ENCODE measurements at regions not wholly inside any gene's neighbourhood (a gene's known extent, or its start where the extent isn't known, plus 50 kb on each side); places are given as distances from the start of the nearest gene placed in this dataset.

DNA sequence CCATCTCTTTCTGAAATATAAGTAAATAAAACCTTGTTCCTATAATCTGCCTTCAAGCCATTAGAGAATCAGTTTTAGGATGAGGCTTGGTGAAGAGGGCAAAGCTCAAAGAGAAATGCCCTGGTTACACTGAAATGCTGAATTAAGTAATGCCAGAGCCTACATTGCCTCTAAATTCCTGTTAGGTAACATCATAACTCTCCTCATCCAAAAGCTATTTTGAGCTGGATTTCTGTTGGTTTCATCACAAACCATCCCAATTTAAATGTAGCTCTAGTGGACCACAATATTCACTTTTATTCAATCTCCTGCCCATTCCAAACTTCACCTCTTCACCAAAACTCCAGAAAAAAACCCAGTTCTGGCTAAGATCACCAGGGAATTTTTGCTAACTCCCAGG is 1319.7 kb upstream of the TENM3 start:
- TF ChIP-seq, protein P1, sequence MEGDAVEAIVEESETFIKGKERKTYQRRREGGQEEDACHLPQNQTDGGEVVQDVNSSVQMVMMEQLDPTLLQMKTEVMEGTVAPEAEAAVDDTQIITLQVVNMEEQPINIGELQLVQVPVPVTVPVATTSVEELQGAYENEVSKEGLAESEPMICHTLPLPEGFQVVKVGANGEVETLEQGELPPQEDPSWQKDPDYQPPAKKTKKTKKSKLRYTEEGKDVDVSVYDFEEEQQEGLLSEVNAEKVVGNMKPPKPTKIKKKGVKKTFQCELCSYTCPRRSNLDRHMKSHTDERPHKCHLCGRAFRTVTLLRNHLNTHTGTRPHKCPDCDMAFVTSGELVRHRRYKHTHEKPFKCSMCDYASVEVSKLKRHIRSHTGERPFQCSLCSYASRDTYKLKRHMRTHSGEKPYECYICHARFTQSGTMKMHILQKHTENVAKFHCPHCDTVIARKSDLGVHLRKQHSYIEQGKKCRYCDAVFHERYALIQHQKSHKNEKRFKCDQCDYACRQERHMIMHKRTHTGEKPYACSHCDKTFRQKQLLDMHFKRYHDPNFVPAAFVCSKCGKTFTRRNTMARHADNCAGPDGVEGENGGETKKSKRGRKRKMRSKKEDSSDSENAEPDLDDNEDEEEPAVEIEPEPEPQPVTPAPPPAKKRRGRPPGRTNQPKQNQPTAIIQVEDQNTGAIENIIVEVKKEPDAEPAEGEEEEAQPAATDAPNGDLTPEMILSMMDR (IDR thresholded peaks at IDR 0.05 in 4 of 5, conservative IDR thresholded peaks at IDR 0.05 in 1 of 5): no peak
- TF ChIP-seq POLR2A (IDR thresholded peaks at IDR 0.05): no peak

All from gastrocnemius medialis (tissue), 4 donors.